BE2C (cell line): ENCODE measurements at regions not wholly inside any gene's neighbourhood (a gene's known extent, or its start where the extent isn't known, plus 50 kb on each side); places are given as distances from the start of the nearest gene placed in this dataset.

Experiments used
- DNase-seq: peaks from one replicate; pipeline ENCODE4 v3.0.0-alpha.2; 2020
- H3K27me3 ChIP-seq: fragments of 250-450 bp; sonication (Bioruptor Pico); 2 replicates; pipeline ENCODE4 v1.5.1; 2020; ENCODE audit warnings: mild to moderate bottlenecking
- H3K36me3 ChIP-seq: fragments of 250-450 bp; sonication (Bioruptor Pico); 2 replicates; pipeline ENCODE4 v1.5.1; 2020; ENCODE audit warnings: mild to moderate bottlenecking
- H3K4me1 ChIP-seq: fragments of 250-450 bp; sonication (Bioruptor Pico); 2 replicates; pipeline ENCODE4 v1.5.1; 2020
- H3K4me3 ChIP-seq: 2 replicates; pipeline ENCODE4 v1.5.1; 2011; ENCODE audit warnings: low read depth, low read length
- H3K9me3 ChIP-seq: fragments of 250-450 bp; sonication (Bioruptor Pico); 2 replicates; pipeline ENCODE4 v1.5.1; 2020
- CTCF ChIP-seq: IDR thresholded peaks from 2 replicates; pipeline ENCODE4 v1.5.1; 2012; ENCODE audit warnings: mild to moderate bottlenecking, low read depth, low read length

- Histone ChIP-seq H3K4me1 (no peaks in the 10 kb centered on the region), H3K27me3 (no peaks in the 10 kb centered on the region), H3K4me3 (no peak overlapping the region), H3K36me3 (no peaks in the 10 kb centered on the region), H3K9me3 (no peaks in the 10 kb centered on the region)
- peak; percentile 64 for TF ChIP-seq CTCF
- DNase-seq = peak; percentile 35
Measured at GRCh38 chr2:103959174-103960128, 894.5 kb upstream of the POU3F3 start.

GRCh38 chr2:103960129-103960513, 893.8 kb upstream of the POU3F3 start:
- no peak for DNase-seq
- H3K27me3 ChIP-seq = no peaks in the 10 kb centered on the region
- H3K4me1 ChIP-seq = no peaks in the 10 kb centered on the region
- no peaks in the 10 kb centered on the region for H3K9me3 ChIP-seq
- TF ChIP-seq CTCF = no peak
- no peaks in the 10 kb centered on the region for H3K36me3 ChIP-seq
- H3K4me3 ChIP-seq = no peak overlapping the region

GRCh38 chr2:103960951-103961350, 893.0 kb upstream of the POU3F3 start:
- Histone ChIP-seq H3K9me3 (no peaks in the 10 kb centered on the region), H3K27me3 (no peaks in the 10 kb centered on the region), H3K4me1 (no peaks in the 10 kb centered on the region), H3K4me3 (no peak overlapping the region), H3K36me3 (no peaks in the 10 kb centered on the region)
- TF ChIP-seq CTCF = no peak
- DNase-seq = no peak

- DNase-seq = no peak
- no peak for TF ChIP-seq CTCF
Measured at GRCh38 chr2:103961862-103962261, 892.1 kb upstream of the POU3F3 start.

GRCh38 chr2:103962670-103963069, 891.2 kb upstream of the POU3F3 start:
- Histone ChIP-seq H3K36me3 (no peaks in the 10 kb centered on the region), H3K27me3 (no peaks in the 10 kb centered on the region), H3K4me1 (no peaks in the 10 kb centered on the region), H3K4me3 (no peak overlapping the region), H3K9me3 (no peaks in the 10 kb centered on the region)
- no peak for TF ChIP-seq CTCF
- no peak for DNase-seq

More at GRCh38 chr2:103961862-103962261, 892.1 kb upstream of the POU3F3 start:
- Histone ChIP-seq H3K9me3 (no peaks in the 10 kb centered on the region), H3K4me1 (no peaks in the 10 kb centered on the region), H3K4me3 (no peak overlapping the region), H3K27me3 (no peaks in the 10 kb centered on the region), H3K36me3 (no peaks in the 10 kb centered on the region)

GRCh38 chr2:103963146-103963725, 890.7 kb upstream of the POU3F3 start:
- Histone ChIP-seq H3K4me3 (no peak overlapping the region), H3K9me3 (no peaks in the 10 kb centered on the region), H3K27me3 (no peaks in the 10 kb centered on the region), H3K4me1 (no peaks in the 10 kb centered on the region), H3K36me3 (no peaks in the 10 kb centered on the region)
- DNase-seq = no peak
- TF ChIP-seq CTCF = no peak
